HUES64 (cell line): ENCODE measurements at regions not wholly inside any gene's neighbourhood (a gene's known extent, or its start where the extent isn't known, plus 50 kb on each side); places are given as distances from the start of the nearest gene placed in this dataset.

Experiments
- H3K27ac ChIP-seq: 2 replicates; pipeline ENCODE4 v1.7.0; 2013; ENCODE audit warnings: low read depth, low read length, inconsistent platforms
- H3K27me3 ChIP-seq: 2 replicates; pipeline ENCODE4 v1.6.1; 2013; ENCODE audit warnings: mild to moderate bottlenecking, low read length; ENCODE audit not compliant: insufficient read depth
- H3K36me3 ChIP-seq: 2 replicates; pipeline ENCODE4 v1.6.1; 2013; ENCODE audit warnings: mild to moderate bottlenecking, low read length; ENCODE audit not compliant: insufficient read depth
- H3K4me1 ChIP-seq: 2 replicates; pipeline ENCODE4 v1.6.1; 2013; ENCODE audit warnings: mild to moderate bottlenecking, low read length, moderate library complexity; ENCODE audit not compliant: insufficient read depth
- H3K4me3 ChIP-seq: 2 replicates; pipeline ENCODE4 v1.5.1; 2013; ENCODE audit warnings: mild to moderate bottlenecking, low read length, moderate library complexity
- H3K9ac ChIP-seq: 2 replicates; pipeline ENCODE4 v1.6.1; 2013; ENCODE audit warnings: mild to moderate bottlenecking, low read depth, low read length
- H3K9me3 ChIP-seq: 2 replicates; pipeline ENCODE4 v1.6.1; 2013; ENCODE audit warnings: low read depth, low read length; ENCODE audit not compliant: insufficient read depth
- WGBS: fragments of 150-250, 120-280 bp; methylation state at CpG from one replicate; pipeline ENCODE4 v1.1.7; 2013; ENCODE audit warnings: missing lambda C conversion rate; 5-methylcytosine and 5-hydroxymethylcytosine counted together

GRCh38 chr17:77312061-77312701 lies 171.4 kb downstream of the SEC14L1 start:
- Histone ChIP-seq H3K27ac (no peak overlapping the region), H3K4me3 (no peak overlapping the region), H3K9me3 (no peaks in the 10 kb centered on the region), H3K4me1 (peaks cover 12% of the 10 kb centered on the region), H3K36me3 (no peaks in the 10 kb centered on the region), H3K27me3 (no peaks in the 10 kb centered on the region), H3K9ac (no peak overlapping the region)
- WGBS, result 92% methylated on average over 18 of the region's 18 CpGs

- H3K4me3 ChIP-seq, result no peak overlapping the region
- 93% methylated on average over 23 of the region's 23 CpGs for WGBS
- H3K4me1 ChIP-seq, result peaks cover 12% of the 10 kb centered on the region
- no peaks in the 10 kb centered on the region for H3K36me3 ChIP-seq
- H3K9ac ChIP-seq, result no peak overlapping the region
- H3K27ac ChIP-seq, result no peak overlapping the region
- no peaks in the 10 kb centered on the region for H3K9me3 ChIP-seq
- H3K27me3 ChIP-seq, result no peaks in the 10 kb centered on the region
Observed at GRCh38 chr17:77312786-77313599, 172.2 kb downstream of the SEC14L1 start.

GRCh38 chr17:77313831-77314230 lies 173.1 kb downstream of the SEC14L1 start:
- Histone ChIP-seq H3K27ac (no peak overlapping the region), H3K4me1 (peaks cover 17% of the 10 kb centered on the region)
- 92% methylated on average over 7 of the region's 7 CpGs for WGBS

GRCh38 chr17:77314601-77315000 lies 173.8 kb downstream of the SEC14L1 start:
- 95% methylated on average over 11 of the region's 11 CpGs for WGBS
- no peak overlapping the region for H3K27ac ChIP-seq
- H3K9me3 ChIP-seq, result no peaks in the 10 kb centered on the region
- H3K27me3 ChIP-seq, result no peaks in the 10 kb centered on the region
- H3K36me3 ChIP-seq, result no peaks in the 10 kb centered on the region
- no peak overlapping the region for H3K9ac ChIP-seq
- H3K4me1 ChIP-seq, result peaks cover 24% of the 10 kb centered on the region
- no peak overlapping the region for H3K4me3 ChIP-seq

More at GRCh38 chr17:77313831-77314230, 173.1 kb downstream of the SEC14L1 start:
- Histone ChIP-seq H3K4me3 (no peak overlapping the region), H3K27me3 (no peaks in the 10 kb centered on the region), H3K36me3 (no peaks in the 10 kb centered on the region), H3K9ac (no peak overlapping the region), H3K9me3 (no peaks in the 10 kb centered on the region)

- Histone ChIP-seq H3K27me3 (no peaks in the 10 kb centered on the region), H3K9ac (no peak overlapping the region), H3K9me3 (no peaks in the 10 kb centered on the region), H3K27ac (no peak overlapping the region), H3K4me1 (peaks cover 25% of the 10 kb centered on the region), H3K36me3 (no peaks in the 10 kb centered on the region), H3K4me3 (no peak overlapping the region)
- WGBS, result 92% methylated on average over 8 of the region's 8 CpGs
Observed at GRCh38 chr17:77315010-77315409, 174.2 kb downstream of the SEC14L1 start.

GRCh38 chr17:77315551-77316190 lies 174.9 kb downstream of the SEC14L1 start:
- 57% methylated on average over 16 of the region's 16 CpGs for WGBS
- Histone ChIP-seq H3K9me3 (no peaks in the 10 kb centered on the region), H3K4me1 (peaks cover 25% of the 10 kb centered on the region), H3K36me3 (no peaks in the 10 kb centered on the region), H3K4me3 (no peak overlapping the region), H3K9ac (no peak overlapping the region), H3K27ac (peak overlapping the region; percentile 66; the same call in 1 of the 2 replicates), H3K27me3 (no peaks in the 10 kb centered on the region)

GRCh38 chr17:77316191-77316641 lies 175.4 kb downstream of the SEC14L1 start:
- 0 out of 2 replicates have a peak overlapping the region, but pooled peaks have one; percentile 3 for H3K9ac ChIP-seq
- H3K4me1 ChIP-seq, result peaks cover 25% of the 10 kb centered on the region
- peak overlapping the region; percentile 66; the same call in 1 of the 2 replicates for H3K27ac ChIP-seq
- no peak overlapping the region for H3K4me3 ChIP-seq
- no peaks in the 10 kb centered on the region for H3K9me3 ChIP-seq
- no peaks in the 10 kb centered on the region for H3K36me3 ChIP-seq
- 15% methylated on average over 14 of the region's 14 CpGs for WGBS
- H3K27me3 ChIP-seq, result no peaks in the 10 kb centered on the region

- Histone ChIP-seq H3K4me1 (peaks cover 25% of the 10 kb centered on the region), H3K4me3 (no peak overlapping the region), H3K27ac (peak overlapping the region; percentile 66; the same call in 1 of the 2 replicates), H3K27me3 (no peaks in the 10 kb centered on the region), H3K36me3 (no peaks in the 10 kb centered on the region), H3K9me3 (no peaks in the 10 kb centered on the region), H3K9ac (0 out of 2 replicates have a peak overlapping the region, but pooled peaks have one; percentile 3)
- 91% methylated on average over 7 of the region's 8 CpGs for WGBS
Observed at GRCh38 chr17:77316651-77317050, 175.9 kb downstream of the SEC14L1 start.

- Histone ChIP-seq H3K9me3 (no peaks in the 10 kb centered on the region), H3K27ac (no peak overlapping the region), H3K27me3 (no peaks in the 10 kb centered on the region), H3K36me3 (no peaks in the 10 kb centered on the region), H3K9ac (no peak overlapping the region), H3K4me3 (no peak overlapping the region), H3K4me1 (peaks cover 28% of the 10 kb centered on the region)
- 91% methylated on average over 16 of the region's 16 CpGs for WGBS
Observed at GRCh38 chr17:77317091-77317750, 176.5 kb downstream of the SEC14L1 start.

GRCh38 chr17:77318021-77318420 lies 177.3 kb downstream of the SEC14L1 start:
- H3K27ac ChIP-seq, result no peak overlapping the region
- no peaks in the 10 kb centered on the region for H3K9me3 ChIP-seq
- WGBS, result 90% methylated on average over 6 of the region's 7 CpGs
- no peaks in the 10 kb centered on the region for H3K27me3 ChIP-seq
- no peak overlapping the region for H3K4me3 ChIP-seq
- peaks cover 36% of the 10 kb centered on the region for H3K4me1 ChIP-seq
- no peak overlapping the region for H3K9ac ChIP-seq
- no peaks in the 10 kb centered on the region for H3K36me3 ChIP-seq
